NB4 (cell line): ENCODE measurements at regions not wholly inside any gene's neighbourhood (a gene's known extent, or its start where the extent isn't known, plus 50 kb on each side); places are given as distances from the start of the nearest gene placed in this dataset.

Experiments used
- CTCF ChIP-seq: IDR thresholded peaks from one replicate; pipeline ENCODE4 v1.5.1; 2012; ENCODE audit warnings: low read depth, low read length
- MAX ChIP-seq: IDR thresholded peaks from 2 replicates; pipeline ENCODE4 v1.6.1; 2011; ENCODE audit warnings: low read depth, low read length
- POLR2A ChIP-seq: IDR thresholded peaks from 2 replicates; pipeline ENCODE4 v1.6.1; 2011; ENCODE audit warnings: mild to moderate bottlenecking; ENCODE audit not compliant: insufficient read length; ENCODE audit errors: extremely low read depth

- TF ChIP-seq CTCF (no peak), POLR2A (no peak), MAX (no peak)
These were observed 66.9 kb upstream of the MPHOSPH6 start for GRCh38 chr16:82236875-82237274.
